Dermis blood vessel endothelial cell (primary cell): ENCODE measurements at regions not wholly inside any gene's neighbourhood (a gene's known extent, or its start where the extent isn't known, plus 50 kb on each side); places are given as distances from the start of the nearest gene placed in this dataset.

Experiments used
- DNase-seq: peaks from one replicate; pipeline ENCODE4 v3.0.0; 2010

DNA sequence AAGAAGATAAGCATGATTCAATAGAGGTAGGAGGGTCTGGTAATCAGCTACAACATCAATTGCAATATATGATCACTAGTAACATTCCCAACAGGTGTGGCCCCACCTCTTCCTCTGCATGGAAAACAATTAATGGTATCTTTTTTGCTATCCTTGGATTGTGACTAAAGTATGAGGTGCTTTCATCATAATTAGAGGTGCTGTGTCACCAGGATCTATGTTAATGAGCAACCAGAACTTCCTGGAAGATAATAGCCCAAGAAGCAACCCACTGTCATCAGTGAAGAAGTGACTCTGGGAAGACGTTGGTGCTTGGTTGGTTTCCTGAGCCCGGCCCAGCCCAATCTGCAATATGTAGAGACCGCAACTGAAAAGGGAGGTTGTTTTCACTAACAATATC, 167.2 kb downstream of the SETD4 start:
- DNase-seq: no peak

DNA sequence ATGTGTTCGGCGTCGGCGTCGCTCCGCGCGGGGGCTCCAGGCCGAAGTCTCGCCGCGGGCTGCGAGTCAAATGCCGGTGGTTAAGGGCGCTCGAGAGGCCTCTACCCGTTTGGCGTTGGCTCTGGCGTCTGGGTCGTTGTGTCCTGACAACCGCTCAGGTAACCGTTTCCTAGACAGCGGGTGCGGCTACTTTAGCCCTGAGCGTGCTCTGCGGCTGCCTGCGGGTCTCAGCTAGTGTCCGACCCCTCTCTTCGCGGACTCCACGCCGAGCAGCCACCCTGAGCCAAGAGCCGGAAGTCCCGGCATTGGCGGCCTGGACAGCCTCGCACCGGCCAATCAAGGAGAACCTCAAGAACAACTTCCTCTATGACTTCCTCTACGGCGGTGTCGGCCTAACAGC, 173.4 kb downstream of the SETD4 start:
- DNase-seq: no peak

DNA sequence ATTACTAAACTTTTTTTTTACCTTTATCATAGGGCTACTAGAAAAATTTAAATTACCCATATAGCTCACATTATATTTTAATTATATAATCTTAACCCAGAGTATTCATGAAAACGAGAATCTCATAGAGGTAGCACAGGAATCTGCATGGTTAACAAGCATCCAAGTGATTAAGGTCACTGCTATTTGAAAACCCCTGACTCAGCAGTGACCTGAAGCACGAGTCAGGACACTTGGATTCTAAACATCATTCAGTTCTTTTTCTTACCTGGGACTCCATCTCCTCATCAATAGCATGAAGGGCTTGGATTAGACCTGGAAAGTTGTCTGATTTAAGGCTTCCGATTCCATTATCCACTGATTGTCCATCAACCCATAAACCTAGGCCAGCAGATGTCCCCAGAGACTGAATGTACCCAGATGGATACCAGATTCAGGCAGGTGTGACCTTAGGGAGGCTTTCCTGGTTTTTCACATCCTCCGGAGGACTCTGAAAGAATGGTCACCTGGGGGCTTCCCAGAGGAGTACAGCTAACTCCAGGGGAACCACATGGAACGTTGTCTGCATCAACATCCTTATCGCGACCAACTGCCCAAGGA, 174.3 kb downstream of the SETD4 start:
- peak; percentile 9 for DNase-seq

DNA sequence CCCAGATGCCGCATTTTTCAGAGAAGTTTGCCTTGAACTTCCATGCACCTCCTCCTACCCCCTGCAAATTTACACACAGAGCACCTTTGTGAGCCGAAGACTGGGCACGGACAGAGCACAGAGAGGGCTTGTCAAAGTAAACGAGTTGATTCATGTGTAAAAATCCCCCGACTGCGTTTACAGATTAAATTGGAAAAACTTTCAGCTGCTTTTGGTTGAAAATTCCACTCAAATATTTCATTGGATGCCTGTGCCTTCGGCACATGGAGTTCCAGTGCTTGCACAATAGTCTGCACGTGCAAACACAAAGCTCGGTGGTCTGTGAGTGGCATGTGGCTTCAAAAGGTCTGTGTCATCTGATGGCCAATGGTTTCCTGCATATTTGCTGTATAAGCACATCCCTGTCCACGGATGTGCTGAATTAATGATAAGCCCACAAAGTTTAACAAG, 177.5 kb downstream of the SETD4 start:
- no peak for DNase-seq

DNA sequence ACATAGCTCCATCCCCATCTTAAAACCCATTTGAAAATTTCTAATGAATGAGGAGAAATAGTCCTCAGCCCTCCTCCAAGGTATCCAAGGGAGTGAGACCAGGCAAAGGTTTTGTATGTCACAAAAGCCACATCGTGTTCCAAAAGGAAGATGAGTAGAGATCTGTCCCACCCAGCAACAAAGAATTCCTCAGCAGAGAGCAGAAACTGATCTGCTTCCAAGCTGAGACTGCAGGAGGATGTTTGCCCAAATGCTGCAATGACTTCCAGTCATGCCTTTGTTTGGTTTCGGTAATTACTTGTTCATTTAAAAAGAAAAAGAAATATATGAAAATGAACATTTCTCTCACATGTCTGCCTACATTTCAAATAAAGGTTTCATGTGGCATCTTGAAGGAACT, 186.9 kb downstream of the SETD4 start:
- no peak for DNase-seq

DNA sequence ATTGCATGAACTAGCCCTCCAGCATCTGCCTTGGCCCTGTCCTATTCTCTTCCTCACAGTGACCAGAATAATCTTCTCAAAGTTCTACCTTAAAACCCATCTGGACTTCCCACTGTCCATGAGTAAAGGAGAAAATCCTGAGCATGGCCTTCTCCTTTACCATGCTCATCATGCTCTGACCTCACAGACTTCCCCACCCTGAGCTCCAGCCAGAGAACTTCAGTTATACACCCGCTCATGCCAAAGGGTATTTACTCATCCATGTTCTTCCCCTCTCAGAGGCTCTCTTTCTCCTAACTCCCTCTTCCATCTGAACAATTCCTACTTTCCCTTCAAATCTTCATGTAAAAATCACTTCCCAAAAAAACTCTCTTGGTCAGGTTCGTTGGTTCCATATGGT, 188.4 kb downstream of the SETD4 start:
- no peak for DNase-seq

DNA sequence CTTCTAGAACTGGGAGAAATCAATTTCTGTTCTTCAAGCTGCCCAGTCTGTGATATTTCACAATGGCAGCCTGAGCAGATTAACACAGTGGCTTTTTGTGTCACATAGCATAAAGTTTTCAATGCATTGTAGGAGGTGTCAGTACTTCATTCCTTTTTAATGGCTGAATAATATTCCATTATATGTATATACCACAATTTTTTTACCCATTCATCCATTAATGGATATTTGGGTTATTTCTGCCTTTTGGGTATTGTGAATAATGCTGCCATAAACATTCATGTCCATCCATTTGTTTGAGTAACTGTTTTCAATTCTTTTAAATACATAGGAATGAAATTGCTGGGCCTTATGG, 191.5 kb downstream of the SETD4 start:
- DNase-seq: no peak

DNA sequence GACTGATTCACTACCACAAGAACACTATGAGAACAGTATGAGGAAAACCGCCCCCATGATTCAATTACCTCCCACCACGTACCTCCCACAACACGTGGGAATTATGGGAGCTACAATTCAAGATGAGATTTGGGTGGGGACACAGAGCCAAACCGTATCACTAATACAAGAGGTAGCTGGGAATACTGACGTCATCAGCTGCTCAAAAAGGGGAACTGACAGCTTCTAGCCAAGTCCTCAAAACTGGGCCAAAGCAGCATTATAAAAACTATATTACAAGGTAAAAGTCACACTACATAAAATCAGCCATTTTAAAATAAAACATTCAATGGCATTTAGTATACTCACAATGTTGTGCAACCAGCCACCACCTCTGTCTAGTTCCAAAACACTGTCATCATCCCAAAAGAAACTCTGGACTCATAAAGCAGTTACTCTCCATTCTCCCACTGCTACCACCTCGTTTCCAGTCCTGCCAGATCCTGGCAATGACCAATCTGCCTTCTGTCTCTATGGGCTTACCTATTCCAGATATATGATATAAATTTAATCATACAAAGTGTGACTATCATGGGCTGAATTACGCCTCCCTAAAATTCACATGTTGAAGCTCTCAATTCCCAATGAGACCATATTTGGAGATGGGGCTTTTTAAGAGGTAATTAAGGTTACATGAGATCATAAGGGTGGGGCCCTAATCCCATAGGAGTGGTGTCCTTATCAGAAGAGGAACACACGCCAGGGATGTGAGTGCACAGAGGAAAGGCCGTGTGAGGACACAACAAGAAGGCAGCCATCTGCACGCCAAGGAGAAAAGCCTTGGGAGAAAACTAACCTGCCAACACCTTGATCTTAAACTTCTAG, 192.1 kb downstream of the SETD4 start:
- no peak for DNase-seq

DNA sequence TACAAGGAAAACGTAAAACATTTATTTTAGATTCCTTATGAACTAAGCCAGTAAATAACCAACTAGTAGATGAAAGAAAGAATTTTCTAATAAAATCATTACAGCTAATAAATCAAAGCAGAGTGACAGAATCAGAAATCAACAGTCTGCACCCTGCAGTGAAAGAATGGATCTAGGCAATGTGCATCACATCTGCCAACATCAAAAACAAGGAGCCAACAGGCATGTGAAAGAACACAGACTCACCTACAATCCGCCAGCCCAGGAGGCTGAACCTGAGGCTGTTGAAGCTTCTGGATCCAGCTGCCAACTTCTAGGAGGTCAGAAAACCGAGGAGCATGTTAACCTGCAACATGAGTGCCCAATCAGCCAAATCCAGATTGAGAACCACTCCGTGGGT, 196.3 kb downstream of the SETD4 start:
- no peak for DNase-seq

DNA sequence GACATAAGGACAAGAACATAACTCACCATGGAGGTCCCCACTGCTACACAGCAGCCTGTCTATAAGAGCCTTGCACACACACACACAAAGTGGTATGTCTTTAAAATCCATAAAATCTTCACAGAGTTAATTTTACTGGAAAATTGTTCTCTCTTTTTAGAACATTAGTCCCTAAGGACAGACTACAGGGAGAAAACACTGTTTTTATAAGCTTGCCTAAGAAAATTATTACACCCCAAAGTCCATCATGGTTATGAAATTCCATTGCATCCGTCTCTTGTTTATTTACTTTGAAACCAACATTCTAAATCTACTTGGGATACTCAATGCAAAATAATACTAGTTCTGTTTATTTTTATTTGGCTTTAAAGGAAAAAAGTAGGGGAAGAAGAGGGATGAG, 197.4 kb downstream of the SETD4 start:
- DNase-seq: no peak

DNA sequence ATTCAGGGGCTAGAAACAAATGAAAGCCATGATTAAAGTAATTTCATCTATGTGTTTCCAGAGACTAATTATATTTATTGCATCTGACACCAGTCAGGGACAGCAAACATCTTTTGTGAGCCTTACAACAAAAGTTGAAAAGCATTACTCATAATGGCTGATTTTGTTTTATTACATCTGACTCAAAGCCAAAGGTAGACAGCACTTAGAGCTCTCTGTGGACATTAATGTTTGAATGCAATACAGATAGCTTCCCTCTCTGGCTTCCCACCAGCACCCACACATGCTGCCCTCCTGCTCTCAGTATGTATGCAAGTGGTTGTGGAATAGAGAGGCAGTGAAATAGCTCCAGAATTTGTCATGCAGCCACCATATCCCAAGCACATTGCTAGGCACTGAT, 198.7 kb downstream of the SETD4 start:
- DNase-seq: no peak

DNA sequence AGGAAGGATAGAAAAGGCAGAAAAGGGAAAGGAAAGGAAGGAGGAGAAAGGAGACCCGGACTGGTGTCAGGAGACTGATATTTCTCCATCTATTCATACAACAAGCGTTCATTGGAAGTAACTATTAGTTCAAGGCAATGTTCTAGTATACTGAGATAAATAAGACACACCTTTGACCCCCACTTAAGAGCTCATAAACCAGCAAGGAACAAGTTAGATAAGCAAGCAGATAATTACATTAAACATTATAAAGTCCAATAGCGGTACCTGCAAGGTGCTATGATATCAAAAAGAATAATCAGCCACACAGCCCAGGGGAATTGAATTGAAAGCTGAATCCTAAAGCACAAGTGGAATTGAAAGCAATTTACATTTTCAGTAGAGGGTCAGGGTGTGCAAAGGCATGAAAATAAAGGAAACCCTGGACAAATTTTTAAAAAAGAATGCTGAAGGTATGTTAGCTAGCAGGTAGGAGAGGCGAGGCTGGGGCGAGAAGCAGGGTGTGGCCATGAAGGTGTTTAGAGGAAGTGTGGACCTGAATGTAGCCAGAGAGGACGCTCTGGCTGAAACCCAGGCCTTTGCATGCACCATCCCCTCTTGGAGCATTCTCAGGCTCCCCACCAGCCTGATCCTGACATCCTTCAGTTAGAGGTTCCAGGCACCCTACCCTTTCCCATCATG, 200.0 kb downstream of the SETD4 start:
- no peak for DNase-seq

DNA sequence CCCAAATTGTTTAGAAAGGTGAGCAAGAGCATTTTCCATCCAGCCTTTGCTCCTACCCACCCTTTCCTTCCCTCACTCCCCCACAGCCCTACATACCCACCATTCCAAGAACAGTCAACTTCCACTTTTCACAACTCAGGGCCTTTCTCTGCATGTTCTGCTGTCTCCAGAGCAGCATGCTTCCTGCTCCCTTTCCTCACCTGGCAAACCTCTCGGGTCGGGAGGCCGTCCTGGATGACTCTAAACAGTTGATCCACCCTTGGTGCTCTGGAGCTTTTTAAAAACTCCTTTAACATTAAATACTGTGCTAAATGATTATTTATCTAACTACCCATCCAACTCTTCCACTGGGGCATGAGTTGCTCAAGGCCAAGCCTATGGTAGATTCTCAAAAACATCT, 200.6 kb downstream of the SETD4 start:
- DNase-seq: no peak

DNA sequence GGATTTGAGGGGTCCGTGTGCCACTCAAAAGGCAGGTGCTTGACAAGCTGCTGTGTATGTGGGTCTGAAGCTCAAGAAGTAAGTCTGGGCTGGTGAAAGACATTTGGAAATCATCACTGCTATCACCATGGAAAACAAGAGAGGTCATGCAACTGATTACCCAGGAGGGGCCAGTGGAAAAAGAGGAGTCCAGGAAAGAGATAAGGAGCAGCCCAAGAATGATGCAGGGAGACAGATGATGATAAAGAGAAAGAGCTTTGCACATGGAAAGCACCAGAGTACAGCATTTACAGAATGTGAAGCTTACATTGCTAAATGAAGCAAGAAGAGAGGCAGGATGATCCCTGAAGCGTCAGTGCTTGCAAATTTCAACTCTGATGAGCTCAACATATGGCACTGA, 203.2 kb downstream of the SETD4 start:
- DNase-seq: no peak

DNA sequence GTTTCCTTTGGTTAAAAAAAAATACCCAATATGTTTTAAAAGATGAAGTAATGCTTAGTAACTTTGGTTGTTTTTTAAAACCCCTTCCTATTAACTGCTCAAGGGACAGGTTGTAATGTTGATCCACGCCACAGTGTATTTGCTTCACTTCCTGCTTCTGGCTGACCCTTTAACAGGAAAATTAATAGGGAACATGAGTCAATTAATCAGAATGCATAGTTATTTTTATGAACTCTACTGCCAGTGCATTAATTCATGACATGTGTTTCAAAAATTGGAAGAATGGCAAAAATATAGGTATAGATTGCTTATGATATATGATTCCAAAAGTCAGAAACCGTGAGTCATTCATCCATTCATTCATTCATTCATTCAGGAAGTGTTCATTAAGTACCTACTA, 204.8 kb downstream of the SETD4 start:
- DNase-seq: peak; percentile 35

DNA sequence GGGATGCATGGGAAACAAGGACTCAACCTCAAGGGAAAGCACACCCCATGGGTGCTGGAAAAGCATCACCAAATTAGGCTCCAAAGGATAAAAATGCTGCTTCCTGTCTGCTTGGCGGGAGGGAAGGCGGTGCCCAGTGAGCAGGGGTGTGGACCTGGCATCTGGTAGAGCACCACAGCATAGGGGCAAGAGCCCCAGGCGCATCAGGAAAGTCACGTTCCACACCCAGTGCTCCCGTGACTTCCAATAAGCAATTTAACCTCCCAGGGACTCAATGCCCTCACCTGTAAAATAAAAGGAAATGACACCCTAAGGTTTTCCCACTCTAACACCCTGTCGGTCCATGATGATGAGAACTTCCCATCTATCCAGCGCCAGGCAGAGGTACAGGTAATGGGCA, 206.0 kb downstream of the SETD4 start:
- DNase-seq: no peak

DNA sequence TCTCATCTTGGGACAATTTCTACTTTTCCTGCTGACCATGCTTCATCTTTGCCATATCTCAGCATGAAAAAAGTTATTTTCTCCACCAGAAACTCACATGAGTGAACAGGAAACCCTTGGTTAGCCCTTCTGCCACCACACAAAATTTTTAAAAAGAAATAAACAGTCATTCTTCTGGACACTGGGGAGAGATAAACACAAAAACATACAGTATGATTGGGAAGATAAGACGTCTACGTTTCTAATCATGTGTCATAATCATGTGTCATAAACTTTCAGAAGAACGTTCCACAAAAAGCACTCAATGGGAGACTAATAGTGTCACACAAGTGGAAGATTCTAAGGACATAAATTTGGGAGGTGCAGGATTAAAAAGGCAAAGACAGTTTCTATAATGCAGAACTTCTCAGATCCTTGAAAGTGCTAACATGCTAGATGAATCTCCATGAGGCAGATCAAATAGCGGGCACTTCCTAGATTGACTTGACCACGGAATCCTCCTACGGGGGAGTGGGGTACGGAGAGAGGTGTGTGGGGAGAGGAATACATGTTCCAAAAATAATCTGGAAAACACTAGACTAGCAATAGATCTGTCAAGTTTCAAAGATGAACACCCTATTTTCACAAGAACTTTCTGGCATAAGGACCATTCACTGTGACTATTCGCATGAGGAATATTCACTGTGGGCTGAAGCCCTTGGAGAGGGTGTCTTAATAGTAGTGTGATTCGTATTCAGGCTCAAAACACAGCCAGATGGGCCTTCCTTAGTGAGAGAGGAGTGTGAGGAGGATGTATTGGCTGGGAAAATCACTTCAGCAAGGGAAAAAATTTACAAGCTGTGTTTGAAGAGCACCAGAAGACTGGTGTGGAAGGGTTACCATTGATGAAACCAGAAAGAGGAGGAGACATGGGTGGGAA, 206.7 kb downstream of the SETD4 start:
- DNase-seq: no peak

DNA sequence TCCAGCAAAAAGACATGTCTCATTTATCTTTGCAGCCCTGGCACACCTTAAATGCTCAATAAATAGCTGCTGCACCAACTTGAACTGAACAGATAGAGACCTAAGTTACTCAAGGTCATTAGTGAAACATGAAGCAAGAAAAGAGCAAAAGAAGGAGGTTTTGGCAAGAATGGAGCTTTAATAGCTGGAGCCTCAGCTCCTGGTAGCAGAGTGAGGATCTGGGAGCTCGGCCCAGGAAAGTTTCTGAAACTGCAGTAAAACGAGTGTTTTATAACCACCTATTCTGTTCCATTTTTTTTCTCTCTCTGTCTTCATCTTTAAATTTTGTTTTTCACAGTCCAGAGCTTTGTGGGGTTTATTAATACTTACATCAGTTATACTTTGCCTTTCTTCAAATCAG, 207.5 kb downstream of the SETD4 start:
- DNase-seq: no peak

DNA sequence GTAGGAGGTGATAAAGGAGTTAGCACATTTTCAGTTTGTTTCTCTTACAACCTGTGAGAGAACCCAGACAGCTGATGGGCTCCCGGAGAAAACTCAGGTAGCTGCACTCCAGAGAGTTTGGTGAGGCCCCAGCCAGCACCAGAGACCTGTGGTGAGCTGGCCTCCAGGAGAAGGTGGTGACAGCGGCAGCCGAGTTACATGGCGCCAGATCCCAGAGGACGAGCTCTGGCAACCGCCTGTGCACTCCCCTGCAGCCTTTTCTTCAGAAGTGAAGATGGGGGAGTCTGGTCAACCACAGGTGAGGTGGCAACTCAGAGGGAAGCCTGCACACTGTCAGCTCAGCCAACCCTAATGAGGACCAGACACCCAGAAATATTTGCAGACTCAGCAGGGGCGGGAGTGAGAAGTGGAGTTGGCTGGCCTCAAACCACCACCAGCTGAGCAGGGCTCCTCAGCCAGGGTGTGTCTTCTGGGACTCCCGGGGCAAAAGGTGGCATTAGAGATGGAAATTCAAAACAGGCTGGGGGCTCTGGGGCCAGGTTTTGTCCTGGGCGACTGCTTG, 209.7 kb downstream of the SETD4 start:
- no peak for DNase-seq

DNA sequence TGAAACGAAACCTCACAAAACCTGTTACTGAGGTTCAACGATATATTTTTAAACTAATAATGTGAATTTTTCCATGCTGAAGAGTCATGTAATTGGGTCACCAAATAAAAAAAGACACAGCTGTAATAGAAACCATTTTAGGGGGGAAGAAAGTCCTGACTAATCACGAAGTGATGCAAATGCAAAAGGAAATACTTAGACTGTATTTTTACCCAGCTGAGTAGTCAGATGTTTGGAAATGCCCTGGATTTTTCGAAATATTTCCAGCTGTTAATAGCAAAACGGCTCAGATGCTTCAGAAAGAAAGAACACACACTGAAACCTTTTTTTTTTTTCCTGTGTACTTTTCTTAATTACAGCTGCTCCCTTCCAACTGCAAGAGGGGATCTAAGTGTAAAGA, 210.3 kb downstream of the SETD4 start:
- DNase-seq: no peak

DNA sequence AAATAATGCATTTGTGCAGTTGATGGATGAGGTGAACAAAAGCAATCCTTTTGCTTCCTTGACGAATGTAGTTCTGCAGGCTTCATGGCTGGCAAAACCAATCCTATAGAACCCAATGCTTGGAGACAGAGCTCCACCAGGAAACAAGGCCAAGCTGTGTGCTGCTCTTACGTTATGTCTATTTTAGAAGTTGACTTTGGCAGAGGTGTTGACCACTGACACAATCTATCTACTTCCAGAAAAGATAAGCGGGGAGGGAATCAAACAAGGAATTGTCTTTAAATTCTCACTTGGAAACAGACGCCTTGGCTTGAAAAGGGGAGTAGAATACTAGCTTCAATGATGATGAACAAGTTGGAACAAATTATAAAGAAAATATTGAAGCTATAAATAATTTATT, 211.2 kb downstream of the SETD4 start:
- DNase-seq: no peak

DNA sequence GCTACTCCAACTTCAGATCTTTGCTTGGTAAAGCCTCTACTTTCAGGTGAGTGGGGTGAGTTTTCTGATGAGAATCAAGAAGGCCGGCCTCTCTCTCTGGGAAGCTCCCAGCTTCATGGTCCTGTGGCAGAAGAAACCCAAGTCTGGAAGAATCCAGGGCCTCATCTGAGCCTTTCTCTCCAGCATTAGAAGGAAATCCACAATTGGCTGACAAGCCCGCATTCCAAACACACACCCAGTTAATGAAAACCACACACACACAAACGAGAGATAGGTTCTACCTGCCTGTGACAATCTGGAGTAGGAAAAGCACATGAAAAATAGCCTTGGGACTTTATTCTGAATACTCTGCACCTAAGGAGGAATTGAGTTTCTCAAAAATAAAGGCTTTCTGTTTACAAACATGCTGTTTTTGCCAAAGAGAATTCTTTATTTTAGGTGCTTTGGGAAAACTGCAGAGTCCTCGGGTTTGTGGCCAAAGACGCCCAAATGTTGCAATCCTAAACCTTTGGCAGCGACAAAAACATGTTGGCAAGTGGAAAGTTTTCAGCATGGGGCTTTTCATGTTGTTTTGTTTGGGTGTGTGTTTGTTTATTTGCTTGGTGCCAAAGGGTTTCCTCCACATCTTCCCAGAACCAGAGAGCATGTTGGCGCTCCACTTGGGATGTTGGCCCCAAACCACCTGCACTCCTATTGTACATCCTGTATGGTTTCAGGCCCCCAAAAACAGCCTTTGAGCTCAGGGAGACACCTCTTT, 216.2 kb downstream of the SETD4 start:
- DNase-seq: no peak
